ENCODE measurements at regions not wholly inside any gene's neighbourhood (a gene's known extent, or its start where the extent isn't known, plus 50 kb on each side); places are given as distances from the start of the nearest gene placed in this dataset.

- DNase-seq (ENCODE audit: low read depth, low spot score), result no peak
Observed at GRCh38 chr6:139763468-139764210, 389.2 kb upstream of the CITED2 start.

- DNase-seq (ENCODE audit: low read depth, low spot score), result no peak
Observed at GRCh38 chr6:139762587-139763031, 388.2 kb upstream of the CITED2 start.

- DNase-seq (ENCODE audit: low read depth, low spot score), result no peak
Observed at GRCh38 chr6:139760128-139760527, 385.7 kb upstream of the CITED2 start.

GRCh38 chr6:139759086-139759485 lies 384.6 kb upstream of the CITED2 start:
- DNase-seq (ENCODE audit: low read depth, low spot score), result no peak

- no peak for DNase-seq (ENCODE audit: low read depth, low spot score)
Observed at GRCh38 chr6:139758209-139758611, 383.8 kb upstream of the CITED2 start.

GRCh38 chr6:139757784-139758183 lies 383.3 kb upstream of the CITED2 start:
- DNase-seq (ENCODE audit: low read depth, low spot score), result no peak

- DNase-seq (ENCODE audit: low read depth, low spot score), result no peak
Observed at GRCh38 chr6:139756381-139756780, 381.9 kb upstream of the CITED2 start.

- no peak for DNase-seq (ENCODE audit: low read depth, low spot score)
Observed at GRCh38 chr6:139754898-139755775, 380.7 kb upstream of the CITED2 start.

- DNase-seq (ENCODE audit: low read depth, low spot score), result no peak
Observed at GRCh38 chr6:139753198-139753861, 378.9 kb upstream of the CITED2 start.

- no peak for DNase-seq (ENCODE audit: low read depth, low spot score)
Observed at GRCh38 chr6:139752086-139752485, 377.6 kb upstream of the CITED2 start.

GRCh38 chr6:139751179-139751578 lies 376.7 kb upstream of the CITED2 start:
- DNase-seq (ENCODE audit: low read depth, low spot score), result peak; percentile 94

- DNase-seq (ENCODE audit: low read depth, low spot score), result no peak
Observed at GRCh38 chr6:139748353-139749146, 374.1 kb upstream of the CITED2 start.

- no peak for DNase-seq (ENCODE audit: low read depth, low spot score)
Observed at GRCh38 chr6:139747154-139747553, 372.7 kb upstream of the CITED2 start.

GRCh38 chr6:139744891-139745290 lies 370.4 kb upstream of the CITED2 start:
- no peak for DNase-seq (ENCODE audit: low read depth, low spot score)

- DNase-seq (ENCODE audit: low read depth, low spot score), result peak; percentile 55
Observed at GRCh38 chr6:139743664-139744437, 369.4 kb upstream of the CITED2 start.

GRCh38 chr6:139742671-139743070 lies 368.2 kb upstream of the CITED2 start:
- DNase-seq (ENCODE audit: low read depth, low spot score), result no peak

GRCh38 chr6:139738801-139739455 lies 364.5 kb upstream of the CITED2 start:
- DNase-seq (ENCODE audit: low read depth, low spot score), result no peak

GRCh38 chr6:139736325-139736906 lies 362.0 kb upstream of the CITED2 start:
- no peak for DNase-seq (ENCODE audit: low read depth, low spot score)

GRCh38 chr6:139732451-139732850 lies 358.0 kb upstream of the CITED2 start:
- peak; percentile 44 for DNase-seq (ENCODE audit: low read depth, low spot score)

Data from smooth muscle cell of the brain vasculature (primary cell).